ENCODE measurements at regions not wholly inside any gene's neighbourhood (a gene's known extent, or its start where the extent isn't known, plus 50 kb on each side); places are given as distances from the start of the nearest gene placed in this dataset.

GRCh38 chr16:48813485-48813884 lies 203.5 kb upstream of the N4BP1 start:
- Mint-ChIP-seq H3K4me3 (no peak overlapping the region), H3K36me3 (ENCODE audit: low read depth) (peaks cover 8% of the 10 kb centered on the region), H3K27ac (no peak overlapping the region), H3K9me3 (no peaks in the 10 kb centered on the region), H3K4me1 (peaks cover 5% of the 10 kb centered on the region), H3K27me3 (peaks cover 26% of the 10 kb centered on the region)
- no peak for ATAC-seq (replicated peaks)

GRCh38 chr16:48812856-48813255 lies 202.9 kb upstream of the N4BP1 start:
- Mint-ChIP-seq H3K4me3 (no peak overlapping the region), H3K27ac (no peak overlapping the region), H3K27me3 (peaks cover 26% of the 10 kb centered on the region), H3K36me3 (ENCODE audit: low read depth) (peaks cover 8% of the 10 kb centered on the region), H3K4me1 (peaks cover 5% of the 10 kb centered on the region), H3K9me3 (no peaks in the 10 kb centered on the region)
- ATAC-seq (replicated peaks) = no peak

GRCh38 chr16:48811478-48811877 lies 201.5 kb upstream of the N4BP1 start:
- Mint-ChIP-seq H3K4me1 (peaks cover 5% of the 10 kb centered on the region), H3K27me3 (peaks cover 26% of the 10 kb centered on the region), H3K27ac (no peak overlapping the region), H3K4me3 (no peak overlapping the region), H3K9me3 (no peaks in the 10 kb centered on the region), H3K36me3 (ENCODE audit: low read depth) (peaks cover 8% of the 10 kb centered on the region)
- no peak for ATAC-seq (replicated peaks)

DNA sequence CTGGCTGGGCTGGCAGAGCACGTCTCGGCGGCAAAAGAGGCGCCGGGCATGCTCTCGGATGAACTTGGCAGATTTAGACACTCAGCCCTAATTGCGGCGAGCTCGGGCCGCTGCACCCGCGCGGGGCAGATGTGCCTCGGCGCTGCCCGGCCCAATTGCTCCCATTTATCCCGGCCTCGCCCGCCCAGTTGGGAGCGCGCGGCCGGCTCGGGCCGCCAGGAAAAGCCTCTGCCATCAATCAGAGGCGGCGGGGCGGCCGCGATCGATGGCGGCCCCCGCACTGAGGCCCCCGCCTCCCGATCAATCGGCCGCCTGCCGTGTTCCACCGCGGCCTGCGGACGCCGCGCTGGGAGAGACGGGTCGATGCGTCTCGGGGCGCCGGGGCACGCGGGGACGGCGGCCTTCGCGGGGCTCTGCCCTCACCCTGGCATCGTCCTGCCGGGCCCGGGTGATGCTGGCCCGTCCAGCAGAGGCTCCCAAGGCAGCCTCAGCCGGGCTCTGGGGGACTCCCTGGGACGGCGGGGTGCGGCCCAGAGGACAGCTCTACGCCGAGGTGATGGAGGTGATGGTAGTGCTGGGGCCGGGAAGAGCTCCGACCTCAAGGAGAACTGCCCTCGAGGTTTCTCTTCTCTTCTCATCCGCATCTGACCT lies 200.9 kb upstream of the N4BP1 start:
- peaks cover 5% of the 10 kb centered on the region for H3K4me1 Mint-ChIP-seq
- H3K27ac Mint-ChIP-seq = no peak overlapping the region
- no peaks in the 10 kb centered on the region for H3K9me3 Mint-ChIP-seq
- H3K27me3 Mint-ChIP-seq = peaks cover 26% of the 10 kb centered on the region
- no peak for ATAC-seq (replicated peaks)
- H3K36me3 Mint-ChIP-seq (ENCODE audit: low read depth) = peaks cover 8% of the 10 kb centered on the region
- no peak overlapping the region for H3K4me3 Mint-ChIP-seq

GRCh38 chr16:48810436-48810802 lies 200.4 kb upstream of the N4BP1 start:
- no peak for ATAC-seq (replicated peaks)
- peaks cover 5% of the 10 kb centered on the region for H3K4me1 Mint-ChIP-seq
- peaks cover 30% of the 10 kb centered on the region for H3K27me3 Mint-ChIP-seq
- peaks cover 8% of the 10 kb centered on the region for H3K36me3 Mint-ChIP-seq (ENCODE audit: low read depth)
- H3K9me3 Mint-ChIP-seq = peaks cover 3% of the 10 kb centered on the region
- H3K27ac Mint-ChIP-seq = no peak overlapping the region
- H3K4me3 Mint-ChIP-seq = no peak overlapping the region

DNA sequence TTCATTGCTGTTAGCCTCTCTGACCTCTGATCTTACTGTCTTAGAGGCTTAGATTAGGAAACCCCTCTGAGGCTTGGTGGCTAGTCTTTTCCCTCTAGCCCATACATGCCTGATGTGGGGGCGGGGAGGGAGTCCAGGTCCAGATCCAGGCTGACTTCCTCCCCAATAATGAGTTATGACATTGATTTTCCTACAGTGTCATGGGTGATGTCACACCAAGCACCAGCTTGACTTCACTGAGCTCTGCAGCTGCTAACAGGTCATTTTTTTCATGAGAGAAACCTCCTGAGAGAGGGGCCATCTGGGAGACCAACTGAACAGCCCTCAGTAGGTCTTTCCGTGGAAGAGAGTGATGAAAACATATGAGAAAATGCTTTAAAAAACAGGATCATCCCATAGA lies 180.2 kb upstream of the N4BP1 start:
- Mint-ChIP-seq H3K4me1 (no peaks in the 10 kb centered on the region), H3K27me3 (no peaks in the 10 kb centered on the region), H3K9me3 (peaks cover 7% of the 10 kb centered on the region), H3K36me3 (ENCODE audit: low read depth) (no peaks in the 10 kb centered on the region), H3K27ac (no peak overlapping the region), H3K4me3 (no peak overlapping the region)
- no peak for ATAC-seq (replicated peaks)

DNA sequence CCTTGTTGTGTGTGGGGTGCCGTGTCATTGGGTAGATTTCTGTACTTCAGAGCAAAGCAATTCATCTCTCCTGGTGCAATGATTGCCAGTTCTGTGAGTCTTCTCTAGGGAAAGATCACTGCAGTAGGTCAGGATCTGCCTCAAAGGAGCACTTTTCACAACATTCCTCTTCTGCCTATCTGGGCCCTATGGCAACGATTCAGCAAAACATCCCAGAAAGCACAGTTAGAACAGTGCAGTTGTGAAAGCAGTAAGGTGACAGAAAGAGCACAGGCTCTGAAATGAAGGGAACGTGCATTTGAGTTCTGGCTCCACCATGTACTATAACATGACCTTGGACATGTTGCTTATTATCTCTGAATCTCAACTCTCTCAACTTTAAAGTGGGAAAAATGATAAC lies 178.5 kb upstream of the N4BP1 start:
- no peaks in the 10 kb centered on the region for H3K36me3 Mint-ChIP-seq (ENCODE audit: low read depth)
- H3K27ac Mint-ChIP-seq = no peak overlapping the region
- H3K4me3 Mint-ChIP-seq = no peak overlapping the region
- no peaks in the 10 kb centered on the region for H3K4me1 Mint-ChIP-seq
- no peaks in the 10 kb centered on the region for H3K27me3 Mint-ChIP-seq
- ATAC-seq (replicated peaks) = no peak
- H3K9me3 Mint-ChIP-seq = peaks cover 6% of the 10 kb centered on the region

- Mint-ChIP-seq H3K9me3 (peaks cover 5% of the 10 kb centered on the region), H3K36me3 (ENCODE audit: low read depth) (no peaks in the 10 kb centered on the region), H3K4me3 (no peak overlapping the region), H3K27ac (no peak overlapping the region), H3K27me3 (peaks cover 5% of the 10 kb centered on the region), H3K4me1 (no peaks in the 10 kb centered on the region)
- no peak for ATAC-seq (replicated peaks)
Measured at GRCh38 chr16:48745541-48745940, 135.6 kb upstream of the N4BP1 start.

DNA sequence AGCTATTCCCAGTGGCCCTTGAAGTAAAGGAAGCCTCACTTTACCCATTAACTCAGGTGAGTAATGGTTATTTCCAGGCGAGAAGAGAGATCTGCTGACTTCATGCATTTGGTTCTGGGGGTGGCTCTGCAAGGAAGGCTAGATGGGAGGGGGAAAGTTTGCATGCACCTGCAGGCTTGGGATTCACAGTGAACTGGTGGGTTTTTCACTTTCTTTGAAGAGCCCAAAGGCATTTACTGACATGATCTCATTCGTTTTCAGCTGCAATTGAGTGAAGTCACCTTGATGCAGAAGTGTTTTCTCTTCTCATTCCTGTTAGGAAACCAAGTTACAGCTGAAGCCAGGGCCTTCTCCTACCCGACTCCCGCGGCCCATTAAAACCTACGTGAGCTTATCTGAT lies 131.0 kb upstream of the N4BP1 start:
- H3K27me3 Mint-ChIP-seq = peaks cover 3% of the 10 kb centered on the region
- H3K4me1 Mint-ChIP-seq = no peaks in the 10 kb centered on the region
- H3K4me3 Mint-ChIP-seq = no peak overlapping the region
- no peaks in the 10 kb centered on the region for H3K36me3 Mint-ChIP-seq (ENCODE audit: low read depth)
- no peak overlapping the region for H3K27ac Mint-ChIP-seq
- H3K9me3 Mint-ChIP-seq = peaks cover 5% of the 10 kb centered on the region
- no peak for ATAC-seq (replicated peaks)

GRCh38 chr16:48734220-48734619 lies 124.2 kb upstream of the N4BP1 start:
- H3K36me3 Mint-ChIP-seq (ENCODE audit: low read depth) = no peaks in the 10 kb centered on the region
- no peaks in the 10 kb centered on the region for H3K27me3 Mint-ChIP-seq
- H3K4me3 Mint-ChIP-seq = no peak overlapping the region
- no peaks in the 10 kb centered on the region for H3K9me3 Mint-ChIP-seq
- H3K27ac Mint-ChIP-seq = no peak overlapping the region
- no peak for ATAC-seq (replicated peaks)
- H3K4me1 Mint-ChIP-seq = no peaks in the 10 kb centered on the region

DNA sequence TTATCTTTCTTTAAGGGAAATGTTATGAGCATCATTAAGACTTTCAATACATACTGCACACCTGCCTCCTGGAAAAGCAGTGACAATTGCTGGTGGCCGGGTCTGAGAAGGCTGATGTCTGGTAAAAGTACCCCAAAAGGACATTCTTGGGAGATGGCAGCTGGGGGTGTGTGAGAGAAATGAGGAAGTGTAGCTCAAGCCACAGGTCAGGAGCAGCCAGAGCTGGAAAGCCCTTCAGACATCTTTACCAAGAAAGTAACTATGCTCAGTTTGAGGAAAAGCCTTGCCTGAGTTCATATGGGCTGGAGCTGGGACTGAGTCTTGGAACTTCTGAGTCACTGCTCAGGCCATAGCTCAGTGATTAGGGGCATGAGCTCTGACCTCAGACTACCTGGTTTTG lies 94.7 kb upstream of the N4BP1 start:
- Mint-ChIP-seq H3K36me3 (ENCODE audit: low read depth) (no peaks in the 10 kb centered on the region), H3K4me1 (no peaks in the 10 kb centered on the region), H3K27ac (no peak overlapping the region), H3K4me3 (no peak overlapping the region), H3K9me3 (peaks cover 6% of the 10 kb centered on the region), H3K27me3 (peaks cover 31% of the 10 kb centered on the region)
- ATAC-seq (replicated peaks) = no peak

- ATAC-seq (replicated peaks) = peak; percentile 61
- H3K9me3 Mint-ChIP-seq = no peaks in the 10 kb centered on the region
- H3K4me1 Mint-ChIP-seq = no peaks in the 10 kb centered on the region
- no peak overlapping the region for H3K4me3 Mint-ChIP-seq
- no peak overlapping the region for H3K27ac Mint-ChIP-seq
- no peaks in the 10 kb centered on the region for H3K36me3 Mint-ChIP-seq (ENCODE audit: low read depth)
- peaks cover 37% of the 10 kb centered on the region for H3K27me3 Mint-ChIP-seq
Measured at GRCh38 chr16:48687421-48688038, 77.5 kb upstream of the N4BP1 start.

GRCh38 chr16:48684148-48684547 lies 74.2 kb upstream of the N4BP1 start:
- H3K27me3 Mint-ChIP-seq = peaks cover 31% of the 10 kb centered on the region
- no peaks in the 10 kb centered on the region for H3K36me3 Mint-ChIP-seq (ENCODE audit: low read depth)
- no peaks in the 10 kb centered on the region for H3K4me1 Mint-ChIP-seq
- H3K9me3 Mint-ChIP-seq = no peaks in the 10 kb centered on the region
- no peak overlapping the region for H3K27ac Mint-ChIP-seq
- no peak for ATAC-seq (replicated peaks)
- no peak overlapping the region for H3K4me3 Mint-ChIP-seq

DNA sequence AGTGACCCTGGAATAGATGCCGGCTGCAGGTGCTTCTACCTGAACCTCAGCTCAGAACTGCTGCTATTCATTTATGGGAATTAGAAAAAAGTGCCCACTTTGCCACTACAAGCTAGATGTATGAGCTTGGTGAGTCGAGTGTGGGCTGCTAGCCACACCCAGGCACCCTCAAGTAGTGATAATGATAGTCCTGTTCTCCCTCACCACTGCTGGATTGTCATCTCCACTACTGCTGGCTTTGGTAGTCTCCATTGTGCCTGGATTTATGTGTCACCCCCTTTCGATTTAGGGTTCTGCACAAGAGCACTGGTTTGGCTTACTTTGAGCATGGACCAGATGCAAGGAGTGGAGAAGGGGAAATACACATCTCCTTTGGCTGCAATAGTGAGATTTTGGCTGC lies 73.0 kb upstream of the N4BP1 start:
- Mint-ChIP-seq H3K4me1 (no peaks in the 10 kb centered on the region), H3K4me3 (no peak overlapping the region), H3K27ac (no peak overlapping the region), H3K9me3 (no peaks in the 10 kb centered on the region), H3K27me3 (peaks cover 34% of the 10 kb centered on the region), H3K36me3 (ENCODE audit: low read depth) (no peaks in the 10 kb centered on the region)
- no peak for ATAC-seq (replicated peaks)

DNA sequence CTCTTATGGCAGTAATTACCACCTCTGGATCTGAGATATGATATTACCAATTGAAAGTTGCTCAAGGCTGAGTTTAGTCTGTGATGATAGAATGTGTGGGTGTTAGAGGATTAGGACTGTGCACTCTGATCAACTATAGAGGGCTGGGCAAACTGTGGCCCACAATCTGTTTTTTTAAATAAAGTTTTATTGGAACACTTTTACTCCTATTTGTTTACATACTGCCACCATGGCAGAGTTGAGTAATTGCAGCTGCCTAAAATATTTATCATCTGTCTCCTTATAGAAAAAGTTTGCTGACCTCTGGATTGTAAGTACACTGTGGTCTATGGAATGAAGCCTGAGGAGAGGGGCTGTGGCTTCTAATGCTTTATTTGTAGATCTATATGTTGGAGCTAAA lies 71.5 kb upstream of the N4BP1 start:
- no peak overlapping the region for H3K27ac Mint-ChIP-seq
- H3K27me3 Mint-ChIP-seq = peaks cover 30% of the 10 kb centered on the region
- H3K4me3 Mint-ChIP-seq = no peak overlapping the region
- H3K4me1 Mint-ChIP-seq = no peaks in the 10 kb centered on the region
- no peaks in the 10 kb centered on the region for H3K9me3 Mint-ChIP-seq
- ATAC-seq (replicated peaks) = no peak
- H3K36me3 Mint-ChIP-seq (ENCODE audit: low read depth) = no peaks in the 10 kb centered on the region

DNA sequence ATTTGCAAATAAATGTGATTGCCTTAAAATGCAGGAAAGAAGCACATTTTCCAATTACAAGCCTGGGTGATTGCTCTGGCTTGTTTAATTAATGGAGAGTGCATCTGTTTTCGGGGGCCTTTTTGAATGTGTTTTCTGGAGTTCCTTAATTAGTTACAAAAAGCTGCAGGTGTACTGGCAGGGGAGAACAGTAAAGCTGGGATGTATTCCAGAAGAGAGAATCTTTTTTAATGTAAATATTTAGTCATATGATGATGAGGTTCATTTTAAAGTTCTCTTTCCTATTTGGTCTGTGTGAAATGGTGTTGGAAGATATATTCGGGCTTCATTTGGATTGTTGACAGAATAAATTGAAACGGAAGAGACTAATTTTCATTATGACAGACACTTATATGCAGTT lies 70.9 kb upstream of the N4BP1 start:
- Mint-ChIP-seq H3K27me3 (peaks cover 24% of the 10 kb centered on the region), H3K4me3 (no peak overlapping the region), H3K9me3 (no peaks in the 10 kb centered on the region), H3K4me1 (no peaks in the 10 kb centered on the region), H3K27ac (no peak overlapping the region), H3K36me3 (ENCODE audit: low read depth) (no peaks in the 10 kb centered on the region)
- no peak for ATAC-seq (replicated peaks)
